B cell (primary cell): ENCODE measurements at regions not wholly inside any gene's neighbourhood (a gene's known extent, or its start where the extent isn't known, plus 50 kb on each side); places are given as distances from the start of the nearest gene placed in this dataset.

ENCODE experiments used
- ATAC-seq: fragments of 200-7000 bp; cut with Tn5 transposase; one replicate; pipeline ENCODE4 v1.10.0; 2021; ENCODE audit warnings: low read depth, mild to moderate bottlenecking, moderate number of reproducible peaks, moderate library complexity
- CTCF ChIA-PET: fragments of 350-600 bp; sonication (Branson Sonifier 250); formaldehyde crosslinking; loops from one replicate; lab custom pipeline; 2021; ENCODE audit warnings: antibody characterized with exemption, inconsistent platforms; lab: Charles Lee
- POLR2A ChIA-PET: fragments of 350-600 bp; sonication (Branson Sonifier 250); formaldehyde crosslinking; loops from one replicate; lab custom pipeline; 2021; ENCODE audit warnings: antibody characterized with exemption; lab: Charles Lee
- DNase-seq: peaks from one replicate; pipeline ENCODE4 v3.0.0; 2013
- H2AFZ ChIP-seq: 2 replicates; pipeline ENCODE4 v1.6.1; 2012; ENCODE audit warnings: mild to moderate bottlenecking, low read depth, low read length; ENCODE audit not compliant: insufficient read depth, poor library complexity, severe bottlenecking
- H3K27ac ChIP-seq, 2 donors: 1 replicate in 1 of 2; 2 replicates in 1 of 2; pipeline ENCODE4 v1.5.1; 2012 to 2013; ENCODE audit warnings: low read length in 2 of 2, mild to moderate bottlenecking in 2 of 2, moderate library complexity in 1 of 2
- H3K27me3 ChIP-seq, 4 experiments: fragments of 200-600 bp in 1 of 4; sonication (generic) in 1 of 4; replicated peaks in 1 of 4; 1 replicate in 2 of 4; 2 replicates in 2 of 4; pipeline versions ENCODE4 v1.6.1 to v1.7.0; 2013 to 2016; ENCODE audit warnings: low read length in 3 of 4, mild to moderate bottlenecking in 2 of 4, mixed read lengths in 1 of 4, moderate library complexity in 1 of 4; ENCODE audit not compliant: insufficient read depth in 4 of 4, control insufficient read depth in 3 of 4; ENCODE audit errors: control extremely low read depth in 1 of 4
- H3K36me3 ChIP-seq, 2 experiments: replicated peaks in 1 of 2; 1 replicate in 1 of 2; 2 replicates in 1 of 2; pipeline versions ENCODE4 v1.6.1 to v1.7.1; 2013; ENCODE audit warnings: low read length in 1 of 2; ENCODE audit not compliant: insufficient read depth in 2 of 2, control insufficient read depth in 1 of 2; ENCODE audit errors: control extremely low read depth in 1 of 2, extremely low read depth in 1 of 2
- H3K4me1 ChIP-seq, 2 donors: fragments of 200-600 bp in 1 of 2; sonication (generic) in 1 of 2; 1 replicate in 1 of 2; 2 replicates in 1 of 2; pipeline versions ENCODE4 v1.5.1 to v1.6.1; 2013 to 2017; ENCODE audit warnings: low read length in 2 of 2; ENCODE audit not compliant: control insufficient read depth in 2 of 2, insufficient read depth in 2 of 2
- H3K4me2 ChIP-seq: replicated peaks from 2 replicates; pipeline ENCODE3; 2012; ENCODE audit warnings: mild to moderate bottlenecking, low read depth, low read length; ENCODE audit not compliant: poor library complexity, severe bottlenecking
- H3K4me3 ChIP-seq, 5 experiments: fragments of 200-600 bp in 1 of 5; sonication (generic) in 1 of 5; 1 replicate in 3 of 5; 2 replicates in 2 of 5; pipeline versions ENCODE4 v1.5.1 to v1.7.0; 2011 to 2016; ENCODE audit warnings: low read length in 4 of 5, mild to moderate bottlenecking in 4 of 5, low read depth in 2 of 5, control low read depth in 1 of 5, moderate library complexity in 1 of 5; ENCODE audit not compliant: insufficient read depth in 1 of 5; ENCODE audit errors: control extremely low read depth in 1 of 5, extremely low read depth in 1 of 5
- H3K79me2 ChIP-seq: fragments of 200-600 bp; sonication (generic); one replicate; pipeline ENCODE4 v1.6.0; 2016; ENCODE audit warnings: low read length; ENCODE audit not compliant: control insufficient read depth, insufficient read depth
- H3K9ac ChIP-seq: fragments of 200-600 bp; sonication (generic); 2 replicates; pipeline ENCODE4 v1.6.1; 2017; ENCODE audit warnings: mild to moderate bottlenecking, low read length, moderate library complexity
- H3K9me3 ChIP-seq, 3 donors: one replicate each; pipeline versions ENCODE4 v1.6.1 to v1.7.1; 2013; ENCODE audit warnings: low read length in 2 of 3; ENCODE audit not compliant: control insufficient read depth in 2 of 3, insufficient read depth in 1 of 3; ENCODE audit errors: control extremely low read depth in 1 of 3
- H4K20me1 ChIP-seq: 2 replicates; pipeline ENCODE4 v1.6.0; 2012; ENCODE audit warnings: mild to moderate bottlenecking, low read length; ENCODE audit not compliant: insufficient read depth, control insufficient read depth, poor library complexity, severe bottlenecking
- H3K27ac Mint-ChIP-seq: one replicate; pipeline ENCODE4 v1.8.0; 2021; ENCODE audit warnings: mixed read lengths
- H3K27me3 Mint-ChIP-seq: one replicate; pipeline ENCODE4 v1.8.0; 2021; ENCODE audit warnings: mixed read lengths
- H3K4me1 Mint-ChIP-seq: one replicate; pipeline ENCODE4 v1.8.0; 2021; ENCODE audit warnings: mixed read lengths
- H3K4me3 Mint-ChIP-seq: one replicate; pipeline ENCODE4 v1.8.0; 2021; ENCODE audit warnings: mixed read lengths
- H3K9me3 Mint-ChIP-seq: one replicate; pipeline ENCODE4 v1.8.0; 2022; ENCODE audit warnings: mixed read lengths; ENCODE audit not compliant: insufficient read depth
- EZH2 ChIP-seq: IDR thresholded peaks from 2 replicates; pipeline ENCODE4 v1.6.1; 2012; ENCODE audit warnings: borderline replicate concordance, low read depth, mild to moderate bottlenecking, moderate library complexity, low read length; ENCODE audit not compliant: insufficient read depth, poor library complexity, severe bottlenecking
- WGBS: methylation state at CpG from one replicate; pipeline ENCODE4 v1.1.5; 2013; ENCODE audit warnings: missing lambda C conversion rate; ENCODE audit not compliant: insufficient coverage; 5-methylcytosine and 5-hydroxymethylcytosine counted together
- intact Hi-C: fragments of 100-400 bp; cut with micrococcal nuclease; formaldehyde crosslinking; loops from one replicate; pipeline ENCODE4 v1.10.0; 2022
- TF ChIP-seq, protein P1 (sequence below): fragments of 200-600 bp; IDR thresholded peaks from one replicate; pipeline ENCODE4 v1.8.0; 2022; ENCODE audit warnings: antibody characterized with exemption, mild to moderate bottlenecking

DNA sequence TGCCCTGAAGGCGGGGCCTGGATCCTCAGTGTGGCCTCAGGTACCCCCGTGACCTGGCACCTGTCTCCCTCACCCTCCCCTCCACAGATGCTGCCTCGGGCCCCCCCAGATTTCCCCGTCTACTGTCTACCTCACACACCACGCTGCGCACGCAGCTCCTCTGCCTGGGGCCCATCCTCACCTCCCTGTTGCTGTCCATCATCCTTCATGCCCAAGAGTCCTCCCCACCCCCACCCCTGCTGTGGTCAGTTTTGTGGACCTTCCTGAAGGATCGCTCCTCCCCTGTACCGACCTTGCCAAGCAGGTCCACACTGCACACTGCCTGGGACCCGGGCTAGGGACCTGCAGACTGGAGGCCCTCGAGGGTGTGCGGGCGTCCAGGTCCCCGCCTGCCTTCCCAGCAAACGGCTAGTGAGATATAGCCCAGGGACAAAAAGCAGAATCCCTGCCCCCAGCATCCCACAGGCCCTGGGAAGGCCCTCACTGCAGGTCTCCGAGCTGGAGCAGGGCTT, 197.4 kb upstream of the DIO3 start:
- Histone ChIP-seq H3K9ac (no peak overlapping the region), H3K4me3 (no peak overlapping the region), H3K27me3 (peaks cover 0 to 8% (median 1%) of the 10 kb centered on the region in 4 experiments), H4K20me1 (no peaks in the 10 kb centered on the region), H3K4me1 (peaks cover 36 to 45% of the 10 kb centered on the region in 2 donors), H3K36me3 (no peaks in the 10 kb centered on the region), H3K9me3 (peaks cover 0 to 40% (median 0%) of the 10 kb centered on the region in 3 donors), H2AFZ (no peak overlapping the region), H3K27ac (no peak overlapping the region), H3K79me2 (no peaks in the 10 kb centered on the region), H3K4me2 (no peak overlapping the region)
- TF ChIP-seq, protein P1, sequence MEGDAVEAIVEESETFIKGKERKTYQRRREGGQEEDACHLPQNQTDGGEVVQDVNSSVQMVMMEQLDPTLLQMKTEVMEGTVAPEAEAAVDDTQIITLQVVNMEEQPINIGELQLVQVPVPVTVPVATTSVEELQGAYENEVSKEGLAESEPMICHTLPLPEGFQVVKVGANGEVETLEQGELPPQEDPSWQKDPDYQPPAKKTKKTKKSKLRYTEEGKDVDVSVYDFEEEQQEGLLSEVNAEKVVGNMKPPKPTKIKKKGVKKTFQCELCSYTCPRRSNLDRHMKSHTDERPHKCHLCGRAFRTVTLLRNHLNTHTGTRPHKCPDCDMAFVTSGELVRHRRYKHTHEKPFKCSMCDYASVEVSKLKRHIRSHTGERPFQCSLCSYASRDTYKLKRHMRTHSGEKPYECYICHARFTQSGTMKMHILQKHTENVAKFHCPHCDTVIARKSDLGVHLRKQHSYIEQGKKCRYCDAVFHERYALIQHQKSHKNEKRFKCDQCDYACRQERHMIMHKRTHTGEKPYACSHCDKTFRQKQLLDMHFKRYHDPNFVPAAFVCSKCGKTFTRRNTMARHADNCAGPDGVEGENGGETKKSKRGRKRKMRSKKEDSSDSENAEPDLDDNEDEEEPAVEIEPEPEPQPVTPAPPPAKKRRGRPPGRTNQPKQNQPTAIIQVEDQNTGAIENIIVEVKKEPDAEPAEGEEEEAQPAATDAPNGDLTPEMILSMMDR, result no peak
- no peak for TF ChIP-seq EZH2
- ChIA-PET POLR2A (no interaction called here), CTCF (no interaction called here)
- peaks cover 42% of the 10 kb centered on the region for H3K4me1 Mint-ChIP-seq
- no peak overlapping the region for H3K4me3 Mint-ChIP-seq
- no peak overlapping the region for H3K27ac Mint-ChIP-seq
- intact Hi-C loops, result no loop called here
- H3K27me3 Mint-ChIP-seq, result peaks cover 16% of the 10 kb centered on the region
- WGBS, result 92% methylated on average over 15 of the region's 16 CpGs
- H3K9me3 Mint-ChIP-seq, result no peaks in the 10 kb centered on the region
- ATAC-seq (no peak), DNase-seq (no peak)

DNA sequence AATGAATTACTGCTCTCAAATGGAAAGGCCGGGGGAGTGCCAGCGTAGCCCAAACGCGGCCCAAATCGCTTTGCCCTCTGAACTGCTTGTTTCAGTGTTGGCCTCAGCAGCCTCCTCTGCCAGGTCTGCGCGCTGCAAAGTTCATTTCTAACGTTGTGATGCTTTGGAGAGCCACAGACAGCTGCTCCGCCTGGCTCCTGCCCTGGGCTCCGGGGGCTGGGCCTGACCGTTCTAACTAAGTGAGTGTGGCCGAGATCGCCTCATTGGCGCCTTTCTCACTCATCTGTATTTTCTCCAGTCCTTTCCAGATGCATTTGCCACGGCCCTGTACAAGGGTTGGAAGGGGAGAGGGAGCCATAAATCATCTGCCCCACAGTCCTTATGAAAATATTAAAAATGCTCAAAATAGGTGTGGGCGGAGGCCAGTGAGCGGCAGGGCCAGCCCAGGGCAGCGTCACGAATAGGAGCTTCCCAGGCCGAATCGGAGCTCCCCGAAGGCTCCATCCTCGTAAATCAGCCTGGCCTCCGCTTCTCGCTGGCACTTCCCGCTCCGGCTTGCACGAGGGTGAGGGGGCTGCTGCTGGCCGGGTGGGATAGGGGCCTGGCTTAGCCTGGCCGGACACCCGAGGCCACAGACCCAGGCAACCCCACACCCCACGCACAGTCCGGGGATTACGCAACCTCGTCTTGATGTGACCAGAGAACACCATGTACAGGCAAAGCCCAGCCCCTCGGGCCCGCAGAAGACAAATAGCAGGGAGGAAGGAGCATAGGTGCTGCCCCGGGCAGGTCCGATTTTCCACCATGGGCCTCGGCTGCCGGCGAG, 196.6 kb upstream of the DIO3 start:
- Mint-ChIP-seq H3K27me3 (peaks cover 14% of the 10 kb centered on the region), H3K4me3 (no peak overlapping the region), H3K4me1 (peaks cover 35% of the 10 kb centered on the region), H3K9me3 (no peaks in the 10 kb centered on the region), H3K27ac (no peak overlapping the region)
- Histone ChIP-seq H3K4me3 (no peak overlapping the region), H3K4me1 (peaks cover 28 to 37% of the 10 kb centered on the region in 2 donors), H3K79me2 (no peaks in the 10 kb centered on the region), H3K36me3 (no peaks in the 10 kb centered on the region), H2AFZ (no peak overlapping the region), H3K27ac (no peak overlapping the region), H3K27me3 (peaks cover 0 to 6% (median 1%) of the 10 kb centered on the region in 4 experiments), H3K9ac (no peak overlapping the region), H4K20me1 (no peaks in the 10 kb centered on the region), H3K4me2 (no peak overlapping the region), H3K9me3 (peaks cover 0 to 37% (median 0%) of the 10 kb centered on the region in 3 donors)
- ATAC-seq (no peak), DNase-seq (no peak)
- 74% methylated on average over 34 of the region's 42 CpGs for WGBS
- intact Hi-C loops, result no loop called here
- TF ChIP-seq EZH2, result no peak
- TF ChIP-seq, protein P1, result no peak
- ChIA-PET CTCF (no interaction called here), POLR2A (no interaction called here)
